Globus pallidus (tissue), 1 donor: ENCODE measurements at regions not wholly inside any gene's neighbourhood (a gene's known extent, or its start where the extent isn't known, plus 50 kb on each side); places are given as distances from the start of the nearest gene placed in this dataset.

Experiments used
- DNase-seq: peaks from one replicate; pipeline ENCODE4 v3.0.0-alpha.2; 2015; ENCODE audit warnings: low spot score

- DNase-seq, result no peak
Measured at GRCh38 chr3:88209356-88209755, 59.6 kb downstream of the C3orf38 start.

- DNase-seq, result no peak
Measured at GRCh38 chr3:88211096-88211890, 61.5 kb downstream of the C3orf38 start.

- peak; percentile 51 for DNase-seq
Measured at GRCh38 chr3:88219138-88219792, 69.5 kb downstream of the C3orf38 start.

GRCh38 chr3:88220126-88220525 is 70.4 kb downstream of the C3orf38 start:
- DNase-seq, result no peak

- no peak for DNase-seq
Measured at GRCh38 chr3:88221726-88222125, 72.0 kb downstream of the C3orf38 start.

GRCh38 chr3:88222343-88222742 is 72.6 kb downstream of the C3orf38 start:
- no peak for DNase-seq

GRCh38 chr3:88225326-88226008 is 75.7 kb downstream of the C3orf38 start:
- no peak for DNase-seq

- no peak for DNase-seq
Measured at GRCh38 chr3:88226910-88227309, 77.2 kb downstream of the C3orf38 start.

GRCh38 chr3:88230638-88231037 is 80.9 kb downstream of the C3orf38 start:
- no peak for DNase-seq

GRCh38 chr3:88231207-88231606 is 81.4 kb downstream of the C3orf38 start:
- DNase-seq, result no peak

- DNase-seq, result no peak
Measured at GRCh38 chr3:88231632-88232031, 81.9 kb downstream of the C3orf38 start.

GRCh38 chr3:88235102-88235501 is 85.3 kb downstream of the C3orf38 start:
- DNase-seq, result no peak

- DNase-seq, result no peak
Measured at GRCh38 chr3:88239870-88240269, 90.1 kb downstream of the C3orf38 start.

- no peak for DNase-seq
Measured at GRCh38 chr3:88248658-88249057, 98.9 kb downstream of the C3orf38 start.

- no peak for DNase-seq
Measured at GRCh38 chr3:88259045-88259444, 109.3 kb downstream of the C3orf38 start.

- DNase-seq, result no peak
Measured at GRCh38 chr3:88262527-88262926, 112.8 kb downstream of the C3orf38 start.

GRCh38 chr3:88263417-88264100 is 113.8 kb downstream of the C3orf38 start:
- peak; percentile 9 for DNase-seq

GRCh38 chr3:88267441-88267840 is 117.7 kb downstream of the C3orf38 start:
- DNase-seq, result no peak

GRCh38 chr3:88267847-88268246 is 118.1 kb downstream of the C3orf38 start:
- DNase-seq, result no peak

- DNase-seq, result no peak
Measured at GRCh38 chr3:88280326-88280725, 130.6 kb downstream of the C3orf38 start.

- DNase-seq, result no peak
Measured at GRCh38 chr3:88282528-88283241, 132.9 kb downstream of the C3orf38 start.

GRCh38 chr3:88283242-88283592 is 133.5 kb downstream of the C3orf38 start:
- no peak for DNase-seq
